ENCODE measurements at regions not wholly inside any gene's neighbourhood (a gene's known extent, or its start where the extent isn't known, plus 50 kb on each side); places are given as distances from the start of the nearest gene placed in this dataset.

- no peak for TF ChIP-seq YY1 (IDR thresholded peaks at IDR 0.05; ENCODE audit: borderline replicate concordance in 1 of 3, control insufficient read depth in 1 of 3, extremely low read depth in 1 of 3, insufficient read depth in 3 of 3, insufficient read length in 1 of 3, insufficient replicate concordance in 2 of 3, low read depth in 1 of 3, low read length in 2 of 3)
- TF ChIP-seq, protein P1, sequence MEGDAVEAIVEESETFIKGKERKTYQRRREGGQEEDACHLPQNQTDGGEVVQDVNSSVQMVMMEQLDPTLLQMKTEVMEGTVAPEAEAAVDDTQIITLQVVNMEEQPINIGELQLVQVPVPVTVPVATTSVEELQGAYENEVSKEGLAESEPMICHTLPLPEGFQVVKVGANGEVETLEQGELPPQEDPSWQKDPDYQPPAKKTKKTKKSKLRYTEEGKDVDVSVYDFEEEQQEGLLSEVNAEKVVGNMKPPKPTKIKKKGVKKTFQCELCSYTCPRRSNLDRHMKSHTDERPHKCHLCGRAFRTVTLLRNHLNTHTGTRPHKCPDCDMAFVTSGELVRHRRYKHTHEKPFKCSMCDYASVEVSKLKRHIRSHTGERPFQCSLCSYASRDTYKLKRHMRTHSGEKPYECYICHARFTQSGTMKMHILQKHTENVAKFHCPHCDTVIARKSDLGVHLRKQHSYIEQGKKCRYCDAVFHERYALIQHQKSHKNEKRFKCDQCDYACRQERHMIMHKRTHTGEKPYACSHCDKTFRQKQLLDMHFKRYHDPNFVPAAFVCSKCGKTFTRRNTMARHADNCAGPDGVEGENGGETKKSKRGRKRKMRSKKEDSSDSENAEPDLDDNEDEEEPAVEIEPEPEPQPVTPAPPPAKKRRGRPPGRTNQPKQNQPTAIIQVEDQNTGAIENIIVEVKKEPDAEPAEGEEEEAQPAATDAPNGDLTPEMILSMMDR (IDR thresholded peaks at IDR 0.05 in 2 of 3, conservative IDR thresholded peaks at IDR 0.05 in 1 of 3; ENCODE audit: insufficient read depth in 2 of 3, low read depth in 1 of 3, low read length in 3 of 3), result no peak
Observed at GRCh38 chr13:109874484-109875454, 88.4 kb upstream of the IRS2 start.
